DOHH2 (cell line): ENCODE measurements at regions not wholly inside any gene's neighbourhood (a gene's known extent, or its start where the extent isn't known, plus 50 kb on each side); places are given as distances from the start of the nearest gene placed in this dataset.

Experiments
- CTCF ChIP-seq: fragments of 200-600 bp; sonication (generic); IDR thresholded peaks from one replicate; pipeline ENCODE4 v1.5.1; 2014; ENCODE audit warnings: antibody characterized with exemption, mild to moderate bottlenecking, low read depth, low read length; ENCODE audit not compliant: poor library complexity, severe bottlenecking
- EZH2phosphoT487 ChIP-seq: fragments of 200-600 bp; sonication (generic); IDR thresholded peaks from 2 replicates; pipeline ENCODE4 v1.6.1; 2017; ENCODE audit warnings: borderline replicate concordance, mild to moderate bottlenecking, antibody characterized with exemption, low read length, moderate library complexity, mixed read lengths

- TF ChIP-seq CTCF (peak; percentile 86), EZH2phosphoT487 (no peak)
Measured at GRCh38 chr3:161851941-161852566, 355.4 kb downstream of the OTOL1 start.
